NCI-H2029 treated with DMSO at 0.1 percent for 48 hours (cell line): ENCODE measurements at regions not wholly inside any gene's neighbourhood (a gene's known extent, or its start where the extent isn't known, plus 50 kb on each side); places are given as distances from the start of the nearest gene placed in this dataset.

Experiments used
- DNase-seq: peaks from one replicate; lab custom pipeline; 2025; lab: John Stamatoyannopoulos, UW

DNA sequence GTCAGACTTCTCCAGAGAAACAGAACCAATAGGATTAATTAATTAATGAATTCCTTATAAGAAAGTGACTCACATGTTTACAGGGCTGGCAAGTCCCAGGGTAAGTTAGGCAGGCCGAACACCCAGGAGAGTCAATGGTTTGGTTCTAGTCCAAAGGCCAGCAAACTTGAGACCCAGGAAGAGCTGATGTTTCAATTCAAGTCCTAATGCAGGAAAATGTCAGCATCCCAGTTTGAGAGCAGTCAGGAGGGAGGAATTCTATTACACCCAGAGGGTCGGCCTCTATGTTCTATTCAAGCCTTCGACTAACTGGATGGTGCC lies 466.0 kb downstream of the INSC start:
- DNase-seq, result no peak

DNA sequence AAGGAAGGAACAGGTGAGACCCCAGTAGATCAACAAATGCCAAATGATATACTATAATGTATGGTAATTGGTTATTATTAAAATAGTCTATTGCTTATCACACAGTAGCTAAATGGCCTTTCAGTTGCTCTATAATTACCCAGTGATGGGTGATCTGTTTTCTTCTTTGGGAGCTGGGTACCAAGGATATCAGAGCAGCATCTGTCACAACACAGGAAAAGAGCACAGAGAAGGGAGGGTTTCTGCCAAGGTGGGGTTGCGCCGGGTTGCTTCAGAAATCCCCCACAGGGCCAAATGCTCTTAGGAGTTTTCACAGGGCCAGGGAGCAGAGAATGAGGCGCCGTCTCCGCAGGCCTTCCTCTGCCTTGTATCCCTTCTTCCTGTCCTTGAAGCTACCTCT lies 469.4 kb downstream of the INSC start:
- no peak for DNase-seq

DNA sequence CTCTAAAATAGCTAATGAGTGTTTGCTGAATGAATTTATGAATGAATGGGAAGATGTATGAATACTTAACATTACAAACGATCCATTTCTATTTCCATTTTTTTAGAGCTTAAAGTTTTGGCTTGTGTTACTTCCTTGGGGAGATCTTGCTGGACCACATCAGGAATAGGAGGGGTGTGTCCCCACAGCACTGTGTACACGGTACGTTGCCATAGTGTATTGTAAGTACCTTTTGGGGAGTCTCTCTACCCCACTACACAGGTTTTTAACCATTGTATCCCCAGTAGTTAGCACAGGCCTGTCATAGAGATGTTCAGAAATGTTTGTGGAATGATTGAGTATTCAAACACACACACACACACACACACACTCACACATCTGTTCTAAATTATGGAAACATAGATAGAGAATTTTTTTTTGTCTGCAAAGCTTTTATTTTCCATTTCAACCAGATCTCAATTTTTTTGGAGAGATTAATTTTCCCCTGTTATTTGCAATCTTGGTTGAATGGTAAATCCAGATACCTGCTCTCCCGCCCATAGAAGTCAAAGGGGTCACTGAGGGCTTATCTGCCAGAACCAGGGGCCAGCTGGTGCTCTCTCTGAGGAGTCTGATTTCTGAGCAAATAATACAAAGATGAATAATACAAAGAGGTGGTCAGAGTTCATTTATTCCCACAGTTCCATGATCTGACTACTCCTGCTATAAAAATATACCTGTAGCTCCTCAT lies 471.0 kb downstream of the INSC start:
- DNase-seq, result no peak

DNA sequence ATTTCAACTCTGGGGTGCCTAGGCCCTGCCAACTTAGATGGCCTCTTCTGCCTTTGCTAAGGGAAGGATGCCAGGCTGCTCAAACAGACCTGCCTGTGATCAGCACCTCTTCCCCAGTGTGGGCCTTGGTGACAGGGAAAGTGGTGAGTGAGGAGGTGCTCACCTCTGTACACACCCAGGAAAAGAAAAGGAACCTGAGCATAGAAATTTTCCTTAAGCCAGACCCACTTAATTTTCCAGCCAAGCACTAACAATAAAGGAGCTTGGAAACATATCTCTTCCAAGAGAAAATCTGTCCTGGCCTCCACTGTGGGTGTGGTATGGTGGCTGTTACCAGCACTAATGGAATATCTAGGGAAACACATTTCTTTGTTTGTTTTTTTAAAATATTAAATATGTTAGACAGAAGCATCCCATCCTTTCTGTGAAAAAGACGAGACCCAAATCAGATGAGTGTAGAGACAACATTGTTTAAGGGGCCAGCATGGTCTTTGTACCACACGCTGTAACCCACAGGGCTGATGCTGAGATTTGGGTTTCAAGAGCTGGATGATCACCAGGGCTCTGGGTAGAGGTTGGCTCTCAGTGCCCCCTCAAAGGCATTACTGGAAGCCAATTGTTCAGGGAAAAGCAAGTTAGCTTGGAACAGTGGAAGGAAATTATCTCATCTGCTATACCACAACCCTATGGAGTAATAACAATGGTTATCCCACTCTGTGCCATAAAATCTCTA lies 472.2 kb downstream of the INSC start:
- DNase-seq, result no peak

DNA sequence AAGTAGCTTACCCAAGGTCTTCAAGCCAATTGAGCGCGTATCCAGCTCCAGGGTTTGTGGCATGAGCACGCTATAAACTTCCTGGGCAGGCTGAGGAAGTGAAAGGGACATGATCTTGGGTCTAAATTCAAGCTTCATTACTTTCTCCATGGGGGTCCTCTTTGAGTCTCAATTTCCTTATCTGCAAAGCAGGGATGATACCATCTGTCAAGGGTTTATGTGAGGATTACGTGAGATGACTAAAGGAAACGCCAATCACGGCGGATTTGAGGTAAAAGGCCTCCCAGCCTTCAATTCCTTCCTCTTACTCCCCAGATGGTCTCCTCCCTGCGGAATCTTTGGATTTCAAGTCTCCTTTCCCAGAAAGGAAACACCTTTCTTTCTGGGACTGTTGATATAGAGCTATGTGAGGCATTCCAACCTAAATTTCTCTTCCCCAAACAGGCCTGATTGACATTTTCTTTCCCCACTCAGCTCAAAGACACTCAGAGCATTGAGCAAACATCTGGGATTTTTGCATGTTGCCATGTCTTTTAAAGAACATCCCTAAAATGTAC lies 474.4 kb downstream of the INSC start:
- no peak for DNase-seq

DNA sequence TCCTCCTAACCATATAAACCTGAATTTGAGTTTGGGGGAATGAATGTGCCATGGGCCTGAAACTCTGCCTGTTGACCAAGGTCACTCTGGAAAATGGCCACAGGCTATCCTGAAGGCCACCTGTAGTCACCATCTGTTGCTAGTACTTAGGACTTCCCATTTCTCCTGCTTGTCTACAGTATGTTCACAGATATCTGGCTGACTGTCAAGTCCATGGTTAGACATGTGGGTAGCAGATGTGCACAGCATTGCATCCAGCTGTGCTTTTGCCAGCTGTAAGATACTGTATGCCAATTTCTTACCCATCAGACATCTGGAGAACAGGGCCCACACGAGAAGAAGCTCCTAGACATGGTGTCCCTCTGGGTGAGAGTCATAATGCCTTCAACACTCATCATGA lies 475.4 kb downstream of the INSC start:
- DNase-seq, result no peak

DNA sequence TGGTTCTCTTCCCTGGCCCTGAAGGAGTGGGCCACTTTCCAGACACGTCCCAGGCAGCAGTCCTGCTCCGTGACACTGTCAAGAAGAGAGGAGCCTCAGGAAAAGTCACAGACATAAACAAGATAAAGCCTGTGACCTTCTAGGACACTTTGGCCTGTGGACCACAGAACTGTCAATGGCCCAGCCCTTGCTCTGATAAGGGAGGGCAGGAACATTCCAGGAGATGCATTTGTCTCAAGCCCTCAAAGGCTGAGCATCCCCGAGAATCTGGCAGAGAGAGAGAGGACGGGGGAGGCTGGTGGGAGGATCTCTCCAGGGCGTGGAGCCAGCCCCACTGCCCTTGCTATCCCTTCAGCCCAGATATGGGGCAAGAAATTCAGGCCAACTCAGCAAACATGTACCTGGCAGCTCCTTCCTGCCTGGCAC lies 476.4 kb downstream of the INSC start:
- DNase-seq, result no peak

DNA sequence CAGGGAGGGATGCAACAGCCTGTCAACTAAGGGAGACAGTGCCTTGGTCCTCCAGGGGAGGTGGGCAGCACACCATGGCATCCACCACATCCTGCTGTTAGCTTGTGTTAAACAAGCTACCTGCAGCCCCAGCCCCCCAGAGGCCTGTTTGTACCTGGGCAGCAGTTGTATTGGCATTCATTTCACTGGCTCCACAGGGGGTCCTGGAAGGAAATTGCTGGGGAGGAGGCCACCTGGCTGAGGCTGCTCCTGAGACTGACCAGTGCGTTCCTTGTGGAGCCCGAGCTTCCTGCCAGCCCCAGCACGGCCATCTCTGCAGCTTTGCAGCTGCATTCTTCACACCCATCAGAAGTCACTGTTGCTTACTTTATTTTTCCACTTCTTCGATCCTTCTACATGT lies 479.9 kb downstream of the INSC start:
- no peak for DNase-seq

DNA sequence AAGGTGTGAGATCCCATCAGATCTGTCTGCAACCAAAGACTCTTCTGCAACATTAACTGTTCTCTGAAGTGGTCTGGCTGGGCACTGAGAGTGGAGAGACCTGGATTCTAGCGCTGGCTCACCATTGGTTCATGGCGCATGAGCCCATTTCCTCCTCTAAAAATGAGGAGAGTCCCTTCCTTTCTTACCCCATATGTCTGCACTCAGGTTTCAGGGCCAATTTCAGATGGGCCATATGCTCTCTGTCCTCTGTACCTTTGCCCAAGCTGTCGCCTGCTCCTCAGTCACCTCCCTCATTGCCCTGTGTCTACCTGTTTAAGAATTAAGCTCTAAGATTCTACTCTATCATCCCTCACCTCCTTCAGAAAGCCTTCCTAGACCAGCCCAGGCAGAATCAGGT lies 484.7 kb downstream of the INSC start:
- DNase-seq, result no peak

DNA sequence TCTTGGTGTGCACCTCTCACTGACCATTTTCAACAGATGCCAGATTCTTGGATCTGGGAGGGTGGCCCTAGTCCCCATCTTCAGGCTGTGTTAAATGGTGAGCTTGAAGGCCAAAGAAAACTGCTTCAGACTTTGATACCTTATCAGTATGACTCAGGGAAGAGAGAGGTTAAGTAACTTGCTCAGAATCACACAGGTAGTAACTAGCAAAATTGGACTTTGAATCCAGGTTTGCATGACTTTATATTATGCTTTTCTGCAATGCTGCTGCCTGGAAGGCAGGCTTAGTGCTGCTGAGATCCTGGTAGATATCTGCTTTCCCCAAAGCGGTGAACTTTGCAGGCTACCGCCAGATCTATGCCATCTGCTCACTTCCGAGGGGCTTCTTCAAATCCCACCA lies 487.3 kb downstream of the INSC start:
- no peak for DNase-seq

DNA sequence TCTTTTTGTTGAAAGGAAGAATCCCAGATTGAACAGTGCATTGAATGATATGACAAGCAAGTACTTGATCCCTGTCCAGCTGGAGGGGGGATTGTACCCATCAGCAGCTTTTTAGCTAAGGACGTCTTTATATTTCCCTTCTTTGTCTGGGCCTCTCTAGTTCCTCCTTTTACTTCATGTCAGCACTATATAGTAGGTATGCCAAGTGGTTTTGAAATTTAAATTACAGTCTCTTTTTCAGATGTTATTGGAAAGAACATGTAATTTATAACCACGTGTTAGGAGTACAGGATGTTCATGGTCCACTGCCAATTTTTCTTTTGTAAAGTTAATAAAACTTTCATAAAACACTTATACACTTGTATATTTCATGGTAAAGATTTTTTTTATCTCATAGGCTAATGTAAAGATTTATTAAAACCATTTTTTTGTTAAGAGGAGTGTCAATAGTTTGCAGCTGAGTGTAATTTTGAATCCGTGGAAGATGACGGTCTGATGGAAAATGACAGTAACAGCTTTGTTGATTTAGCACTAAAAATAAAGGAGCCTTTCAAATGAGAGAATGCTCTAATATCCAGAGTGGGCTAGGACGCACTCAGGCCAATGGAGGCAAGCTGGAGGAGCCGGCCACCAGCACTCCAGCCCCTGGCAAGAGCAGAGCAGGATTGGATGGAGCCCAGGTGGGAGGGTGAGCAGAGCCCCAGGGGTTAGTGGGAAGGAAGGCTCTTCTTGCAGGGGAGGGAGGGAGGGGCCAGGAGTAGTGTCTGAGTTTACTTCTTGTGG lies 488.3 kb downstream of the INSC start:
- no peak for DNase-seq

DNA sequence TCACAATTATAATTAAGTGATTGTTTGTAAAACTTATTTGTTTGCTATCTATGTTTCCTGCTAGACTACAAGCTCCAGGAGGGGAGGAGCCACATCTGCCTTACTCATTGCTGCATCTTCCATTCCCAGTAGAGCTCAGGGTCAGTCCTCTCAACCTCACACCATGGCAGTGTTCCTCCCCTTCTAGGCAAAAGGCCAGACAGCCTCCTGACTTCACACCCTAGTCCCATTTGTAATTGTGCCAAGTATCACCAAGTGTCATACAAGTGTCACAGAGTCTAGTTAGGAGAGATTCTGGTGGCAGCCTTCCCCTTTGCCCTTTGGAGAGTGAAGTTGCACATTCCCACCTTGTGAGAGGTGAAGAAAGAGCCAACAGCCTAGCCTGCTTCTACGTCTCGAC lies 490.4 kb downstream of the INSC start:
- no peak for DNase-seq

DNA sequence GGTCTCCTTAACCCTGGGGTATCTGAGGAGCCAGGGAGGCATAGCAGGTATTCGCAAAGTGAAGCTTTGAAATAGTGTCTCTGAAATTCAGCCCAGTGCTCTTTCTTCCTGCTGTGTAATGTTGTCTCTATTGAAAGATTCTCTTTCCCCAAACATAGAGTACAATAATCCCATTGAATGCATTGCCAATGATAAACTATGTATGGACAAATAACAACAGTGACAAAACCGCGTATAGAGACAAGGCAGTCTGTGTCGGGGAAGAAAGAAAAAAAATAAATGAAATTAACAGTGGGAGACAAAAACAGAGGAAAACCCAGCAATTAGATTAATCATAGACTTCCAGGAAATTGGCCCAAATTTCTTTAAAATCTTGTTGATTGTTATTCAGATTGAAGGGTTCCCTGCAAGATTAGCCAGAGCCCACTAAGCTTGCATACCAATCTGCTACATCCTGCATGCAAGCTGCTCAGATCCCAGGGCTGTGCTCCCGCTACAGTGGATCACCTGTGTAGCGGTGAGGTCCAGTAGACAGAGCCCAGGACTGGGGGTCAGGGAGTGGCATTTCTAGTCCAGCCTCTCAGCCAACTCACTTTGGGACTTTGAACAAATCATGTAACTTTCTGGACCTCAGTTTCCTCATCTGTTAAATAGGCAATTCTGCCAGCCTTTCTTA lies 492.8 kb downstream of the INSC start:
- DNase-seq, result no peak

DNA sequence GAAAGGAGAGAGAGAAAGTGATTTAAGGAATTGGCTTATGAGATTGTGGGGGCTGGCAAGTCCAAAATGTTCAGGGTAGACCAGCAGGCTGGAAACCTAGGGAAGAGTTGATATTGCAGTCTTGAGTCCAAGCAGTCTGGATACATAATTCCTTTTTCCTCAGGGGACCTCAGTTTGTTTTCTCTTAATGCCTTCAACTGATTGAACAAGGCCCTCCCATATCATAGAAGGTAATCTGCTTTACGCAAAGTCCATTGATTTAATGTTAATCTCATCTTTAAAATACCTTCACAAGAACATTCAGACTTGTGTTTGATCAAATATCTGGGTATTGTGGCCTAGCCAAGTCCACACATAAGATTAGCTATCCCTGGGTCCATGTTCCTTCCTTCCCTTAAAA lies 494.7 kb downstream of the INSC start:
- no peak for DNase-seq

DNA sequence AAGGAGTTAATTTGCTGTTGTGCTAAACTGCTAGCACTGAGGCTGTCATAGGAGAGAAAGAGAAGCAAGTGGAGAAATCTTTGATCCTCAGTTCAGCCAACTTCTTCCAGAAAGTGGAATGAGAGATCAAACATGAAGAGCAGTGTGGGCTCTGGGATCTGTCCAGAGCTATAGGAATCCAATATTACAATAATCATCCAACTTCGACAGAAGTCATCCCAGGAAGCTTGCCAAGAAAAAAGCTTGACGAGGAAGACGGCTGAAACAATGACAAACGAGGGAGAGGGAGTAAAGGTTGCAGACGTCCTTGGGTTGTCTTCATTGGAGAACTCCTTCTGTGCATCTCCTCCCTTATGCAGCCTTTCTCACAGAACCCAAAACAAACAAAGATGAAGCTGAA lies 496.2 kb downstream of the INSC start:
- DNase-seq, result no peak

DNA sequence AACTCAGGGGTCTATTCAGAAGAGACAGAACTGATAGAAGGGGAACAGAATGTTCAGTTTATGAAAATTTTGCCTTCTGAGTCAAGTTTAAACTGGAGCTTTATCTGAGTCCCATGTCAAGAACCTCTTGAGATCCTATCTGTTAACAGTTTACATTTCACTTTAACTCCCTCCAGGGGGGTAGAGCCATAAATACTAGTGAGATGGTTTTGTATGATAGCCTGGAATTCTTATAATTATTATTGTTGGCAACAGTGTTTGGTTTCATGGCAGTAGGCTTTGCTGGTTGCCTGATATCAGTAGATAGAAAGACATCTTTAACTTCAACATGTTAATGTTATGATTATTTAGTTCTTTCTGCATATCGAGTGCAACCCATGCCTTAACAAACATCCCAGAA lies 498.5 kb downstream of the INSC start:
- no peak for DNase-seq

DNA sequence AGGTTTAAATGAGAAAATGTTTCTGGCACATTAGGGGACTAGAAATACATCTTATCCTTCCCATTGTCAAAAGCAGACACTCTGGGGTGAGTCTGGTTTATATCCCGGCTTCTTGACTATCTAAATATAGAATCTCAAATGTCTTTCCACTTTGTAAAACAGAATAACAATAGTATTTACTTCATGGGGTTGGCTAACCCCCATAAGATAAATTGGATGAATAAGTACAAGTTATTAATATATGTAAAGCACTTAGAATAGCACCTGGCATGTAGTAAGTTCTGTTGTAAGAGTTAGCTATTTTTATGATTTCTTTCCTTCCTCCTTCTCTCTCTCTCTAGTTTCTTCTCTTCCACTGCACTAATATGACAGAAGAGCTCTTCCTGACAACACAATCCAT lies 499.1 kb downstream of the INSC start:
- DNase-seq, result no peak

DNA sequence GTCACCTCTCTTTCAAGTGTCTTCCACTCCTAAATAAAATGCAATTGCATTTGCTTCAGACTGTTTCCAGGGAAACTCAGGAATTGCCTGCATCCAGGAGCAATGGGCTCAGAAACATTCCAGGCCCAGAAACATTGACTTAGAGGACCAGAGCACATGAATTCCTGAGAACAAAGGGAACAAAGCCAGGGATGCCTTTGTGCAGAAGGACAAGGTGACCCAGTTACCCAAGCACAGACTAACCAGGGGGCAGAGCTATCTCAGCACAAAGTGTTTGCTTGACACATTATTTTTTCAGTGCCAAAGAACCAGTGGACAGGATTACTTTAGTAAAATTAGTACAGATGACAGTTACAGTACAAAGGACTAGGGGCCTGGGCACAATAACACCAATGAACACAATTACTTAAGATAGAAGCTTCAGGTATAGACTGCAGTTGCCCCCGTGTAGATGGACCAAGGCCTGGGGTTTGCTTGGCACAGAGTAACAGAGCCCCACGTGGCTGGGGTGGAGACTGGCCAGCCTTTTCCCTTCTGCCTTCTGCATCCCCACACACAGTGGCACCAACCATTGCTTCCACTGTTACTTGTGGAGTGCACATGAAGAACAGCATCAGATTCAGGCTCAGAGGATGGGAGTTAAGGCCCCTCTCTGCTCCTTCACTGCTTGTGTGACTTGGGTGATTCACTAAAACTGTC lies 500.8 kb downstream of the INSC start:
- DNase-seq, result no peak

DNA sequence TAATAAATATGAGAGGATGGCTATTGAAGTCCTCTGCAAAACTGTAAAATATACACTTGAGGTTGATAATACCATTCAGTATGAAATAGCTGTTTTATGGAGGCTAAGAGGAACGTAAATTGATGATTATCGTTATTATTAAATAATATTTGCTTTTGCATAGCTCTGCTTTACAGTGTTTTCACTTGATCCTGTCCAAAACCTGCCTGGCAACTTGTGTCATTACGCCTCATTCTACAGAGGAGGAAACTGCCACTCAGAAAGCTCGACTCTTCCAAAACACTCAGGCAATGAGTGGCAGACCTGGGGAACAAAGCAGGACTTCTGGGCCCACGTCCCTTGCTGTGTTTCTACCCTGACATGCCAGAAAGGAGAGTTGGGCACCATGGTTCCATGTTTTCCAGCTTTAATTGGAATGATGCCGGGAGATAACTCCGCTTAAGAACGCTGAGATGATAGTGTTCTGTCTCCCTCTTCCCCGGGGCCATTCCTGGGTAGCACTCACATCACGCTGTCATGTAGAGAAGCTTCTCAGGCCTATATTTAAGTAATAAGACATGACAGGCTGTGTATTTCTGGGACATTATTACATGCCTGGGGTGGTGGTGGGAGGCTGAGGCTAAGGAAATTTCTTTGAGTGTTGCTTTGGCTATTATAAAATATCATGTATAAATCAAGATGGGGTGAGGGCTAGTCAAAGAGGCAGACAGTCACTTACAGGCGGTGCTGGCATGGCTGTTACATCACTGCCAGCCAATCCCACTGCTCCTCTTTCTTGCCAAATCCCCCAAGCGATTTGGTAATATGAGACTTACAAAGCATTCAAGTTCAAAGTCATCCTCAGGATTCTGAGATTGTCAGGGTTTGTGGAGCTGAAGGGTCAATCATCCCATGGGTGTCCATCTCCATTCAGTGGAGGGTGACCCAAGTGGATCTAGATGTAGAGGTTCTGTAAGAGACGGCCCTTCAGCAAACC lies 501.7 kb downstream of the INSC start:
- DNase-seq, result no peak

DNA sequence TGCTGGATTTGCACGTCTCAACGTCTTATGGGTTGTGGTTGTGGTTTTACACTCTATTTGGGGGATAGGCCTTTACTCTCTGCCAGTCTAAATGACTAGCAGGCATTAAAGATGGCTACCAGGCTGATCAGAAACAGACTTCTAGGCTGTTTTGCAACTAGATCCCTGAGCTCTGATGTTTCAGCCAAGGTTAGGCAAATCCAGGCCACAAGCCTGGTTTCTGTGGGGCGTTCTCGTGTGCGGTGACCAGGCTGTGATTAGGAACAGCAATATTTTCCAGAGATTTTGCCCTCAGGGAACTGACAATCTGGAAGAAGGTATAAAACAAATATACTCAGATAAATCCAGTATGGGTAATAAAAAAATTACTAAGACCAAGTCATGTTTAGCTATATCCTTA lies 502.4 kb downstream of the INSC start:
- DNase-seq, result no peak
